ENCODE measurements at regions not wholly inside any gene's neighbourhood (a gene's known extent, or its start where the extent isn't known, plus 50 kb on each side); places are given as distances from the start of the nearest gene placed in this dataset.

DNA sequence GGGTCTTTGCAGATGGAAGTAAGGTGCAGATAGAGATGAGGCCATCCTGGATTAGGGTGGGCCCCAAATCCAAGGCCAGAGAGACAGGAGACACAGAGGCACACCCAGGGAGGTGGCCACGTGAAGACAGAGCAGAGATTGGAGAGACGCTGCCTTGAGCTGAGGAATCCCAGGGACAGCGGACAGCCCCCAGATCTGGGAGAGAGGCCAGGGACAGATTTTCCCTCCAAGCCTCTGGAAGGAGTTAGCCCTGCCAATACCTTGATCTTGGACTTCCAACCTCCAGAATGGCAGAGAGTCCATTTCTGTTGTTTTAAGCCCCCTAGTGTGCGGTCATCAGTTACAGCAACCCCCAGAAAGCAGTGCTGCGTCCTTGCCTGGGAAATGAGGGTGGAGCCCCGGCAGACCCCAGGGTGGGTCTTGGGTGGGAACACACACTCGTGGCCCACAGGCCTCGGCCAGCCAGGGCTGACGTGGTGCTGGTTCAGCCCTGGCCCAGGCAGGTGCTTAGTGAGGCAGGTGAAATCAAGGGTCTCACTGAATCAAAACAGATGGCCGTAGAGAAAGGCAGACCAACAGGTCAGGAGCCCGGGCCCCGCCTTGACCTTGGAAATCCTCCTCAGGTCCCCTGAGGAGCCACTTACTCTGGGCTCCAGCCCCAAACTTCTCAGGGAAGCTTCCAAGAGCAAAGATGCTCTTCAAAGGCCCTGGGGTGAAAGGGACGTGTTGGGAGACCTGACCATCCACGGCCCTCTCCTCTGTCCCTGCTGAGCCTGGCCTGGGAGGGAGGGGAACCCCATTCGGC lies 169.3 kb downstream of the RBFOX3 start:
- H3K4me3 ChIP-seq (ENCODE audit: low read depth, poor library complexity, severe bottlenecking) = no peak overlapping the region
- TF ChIP-seq POLR2A (IDR thresholded peaks at IDR 0.05) = no peak
- TF ChIP-seq, protein P1, sequence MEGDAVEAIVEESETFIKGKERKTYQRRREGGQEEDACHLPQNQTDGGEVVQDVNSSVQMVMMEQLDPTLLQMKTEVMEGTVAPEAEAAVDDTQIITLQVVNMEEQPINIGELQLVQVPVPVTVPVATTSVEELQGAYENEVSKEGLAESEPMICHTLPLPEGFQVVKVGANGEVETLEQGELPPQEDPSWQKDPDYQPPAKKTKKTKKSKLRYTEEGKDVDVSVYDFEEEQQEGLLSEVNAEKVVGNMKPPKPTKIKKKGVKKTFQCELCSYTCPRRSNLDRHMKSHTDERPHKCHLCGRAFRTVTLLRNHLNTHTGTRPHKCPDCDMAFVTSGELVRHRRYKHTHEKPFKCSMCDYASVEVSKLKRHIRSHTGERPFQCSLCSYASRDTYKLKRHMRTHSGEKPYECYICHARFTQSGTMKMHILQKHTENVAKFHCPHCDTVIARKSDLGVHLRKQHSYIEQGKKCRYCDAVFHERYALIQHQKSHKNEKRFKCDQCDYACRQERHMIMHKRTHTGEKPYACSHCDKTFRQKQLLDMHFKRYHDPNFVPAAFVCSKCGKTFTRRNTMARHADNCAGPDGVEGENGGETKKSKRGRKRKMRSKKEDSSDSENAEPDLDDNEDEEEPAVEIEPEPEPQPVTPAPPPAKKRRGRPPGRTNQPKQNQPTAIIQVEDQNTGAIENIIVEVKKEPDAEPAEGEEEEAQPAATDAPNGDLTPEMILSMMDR (IDR thresholded peaks at IDR 0.05) = no peak
- intact Hi-C loops (cut with DNase I; ENCODE audit: low total_unique reads) = no loop called here
- no peak for DNase-seq (ENCODE audit: low spot score in 2 of 2)
- 72 to 77% methylated on average over 15 of the region's 15 CpGs for WGBS, 2 donors

DNA sequence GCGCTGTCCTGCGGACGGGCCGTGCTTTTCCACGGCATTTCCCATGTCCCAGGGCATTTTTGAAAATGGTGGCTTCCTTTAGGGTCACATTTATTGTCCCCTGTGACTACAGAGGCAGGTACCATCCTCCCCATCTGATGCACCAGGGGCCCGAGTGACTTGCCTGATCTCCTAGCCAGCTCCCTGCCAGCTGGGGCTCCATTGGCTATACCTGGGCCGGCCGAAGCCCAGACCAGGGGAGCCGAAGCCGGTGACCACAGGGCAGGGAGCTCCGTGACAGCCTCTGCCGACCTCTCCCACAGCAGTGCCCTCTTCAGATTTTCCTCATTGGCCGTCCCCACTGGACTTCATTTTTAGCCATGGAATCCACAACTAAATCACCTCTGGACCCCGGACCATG lies 170.6 kb downstream of the RBFOX3 start:
- intact Hi-C loops (cut with DNase I; ENCODE audit: low total_unique reads) = no loop called here
- DNase-seq (ENCODE audit: low spot score in 2 of 2) = no peak
- H3K4me3 ChIP-seq (ENCODE audit: low read depth, poor library complexity, severe bottlenecking) = no peak overlapping the region
- TF ChIP-seq, protein P1 (IDR thresholded peaks at IDR 0.05) = no peak
- TF ChIP-seq POLR2A (IDR thresholded peaks at IDR 0.05) = no peak
- 74 to 84% methylated on average over 14 of the region's 14 CpGs for WGBS, 2 donors

DNA sequence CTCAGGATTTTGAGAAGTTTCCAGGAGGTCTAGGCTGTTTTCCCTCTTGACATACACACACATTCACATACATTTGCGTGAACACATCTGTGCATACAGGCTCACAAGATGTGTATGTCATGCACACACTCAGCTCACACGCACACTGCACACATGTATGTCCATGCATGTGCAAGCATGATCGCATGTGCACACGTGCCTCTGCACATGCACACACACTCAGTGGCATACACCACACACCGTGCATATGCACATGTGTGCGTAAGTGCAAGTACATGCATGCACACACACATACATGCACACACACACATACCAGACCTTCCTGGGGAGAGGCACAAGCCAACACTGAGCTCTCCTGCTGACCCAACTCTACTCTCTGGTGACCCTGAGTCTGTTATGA lies 171.4 kb downstream of the RBFOX3 start:
- 84 to 86% methylated on average over 6 of the region's 6 CpGs for WGBS, 2 donors
- DNase-seq (ENCODE audit: low spot score in 2 of 2) = no peak
- intact Hi-C loops (cut with DNase I; ENCODE audit: low total_unique reads) = no loop called here
- no peak overlapping the region for H3K4me3 ChIP-seq (ENCODE audit: low read depth, poor library complexity, severe bottlenecking)
- TF ChIP-seq, protein P1 (IDR thresholded peaks at IDR 0.05) = no peak
- no peak for TF ChIP-seq POLR2A (IDR thresholded peaks at IDR 0.05)

DNA sequence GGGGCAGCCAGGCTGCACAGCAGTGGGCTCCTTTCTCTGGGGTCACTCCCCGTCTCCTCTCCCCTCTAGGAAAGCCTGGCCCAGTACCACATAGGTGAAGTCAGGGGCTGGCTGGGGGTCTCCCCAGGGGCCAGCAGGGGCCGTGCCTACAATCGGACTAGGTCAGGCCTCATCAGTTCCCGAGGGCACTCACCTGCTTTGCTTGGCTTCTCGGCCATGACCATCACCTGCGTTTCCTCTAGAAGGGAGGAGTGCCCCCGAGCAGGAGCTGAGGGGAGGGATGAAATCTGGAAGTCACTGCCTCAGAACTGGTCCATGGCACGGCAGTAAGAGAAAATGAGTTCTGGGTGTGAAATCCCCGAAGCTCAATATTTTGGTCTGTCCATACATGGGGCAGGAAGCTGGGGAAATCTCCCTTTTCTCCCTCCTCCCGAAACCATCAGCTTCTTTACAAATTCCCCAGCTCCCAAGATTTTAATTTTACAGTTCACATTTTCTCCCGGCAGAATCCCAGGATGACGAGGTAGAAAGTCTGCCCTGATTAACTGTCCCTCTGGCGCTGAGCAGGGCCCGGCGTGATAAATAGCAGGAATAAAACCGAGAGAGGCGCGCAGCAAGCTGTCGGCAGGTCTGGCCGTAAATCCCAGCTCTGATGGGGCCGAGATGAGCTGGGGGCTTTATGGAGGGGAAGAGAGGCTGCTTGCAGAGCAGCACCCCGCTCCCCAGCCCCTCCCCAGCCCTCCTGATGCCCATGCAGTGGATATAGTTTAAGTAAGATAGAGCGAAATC lies 172.1 kb downstream of the RBFOX3 start:
- no peak overlapping the region for H3K4me3 ChIP-seq (ENCODE audit: low read depth, poor library complexity, severe bottlenecking)
- WGBS, 2 donors = 41 to 46% methylated on average over 23 of the region's 23 CpGs
- TF ChIP-seq, protein P1 (IDR thresholded peaks at IDR 0.05) = no peak
- TF ChIP-seq POLR2A (IDR thresholded peaks at IDR 0.05) = no peak
- intact Hi-C loops (cut with DNase I; ENCODE audit: low total_unique reads) = no loop called here
- DNase-seq (ENCODE audit: low spot score in 2 of 2) = no peak

DNA sequence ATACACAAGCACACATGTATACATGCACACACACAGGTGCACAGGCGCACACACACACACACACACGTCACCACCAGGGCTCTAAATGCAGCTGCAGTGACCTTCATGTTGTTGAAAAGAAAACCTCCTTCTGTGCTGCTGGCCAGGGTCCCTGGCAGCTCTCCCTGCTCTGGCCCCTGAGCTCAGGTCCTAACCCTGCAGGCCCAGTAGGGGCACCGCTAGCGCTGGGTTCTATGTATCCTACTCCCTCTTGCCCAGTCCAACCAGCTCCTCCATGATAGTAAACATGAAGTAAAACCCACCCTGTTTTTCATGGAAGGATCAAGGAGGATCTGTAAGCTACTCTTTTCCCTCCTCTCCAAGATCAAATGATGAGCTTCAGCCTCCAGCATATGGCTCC lies 172.8 kb downstream of the RBFOX3 start:
- intact Hi-C loops (cut with DNase I; ENCODE audit: low total_unique reads) = no loop called here
- TF ChIP-seq, protein P1 (IDR thresholded peaks at IDR 0.05) = no peak
- TF ChIP-seq POLR2A (IDR thresholded peaks at IDR 0.05) = no peak
- WGBS, 2 donors = 71 to 72% methylated on average over 4 of the region's 4 CpGs
- DNase-seq (ENCODE audit: low spot score in 2 of 2) = no peak
- H3K4me3 ChIP-seq (ENCODE audit: low read depth, poor library complexity, severe bottlenecking) = no peak overlapping the region
